Transverse colon (tissue), 4 donors: ENCODE measurements at regions not wholly inside any gene's neighbourhood (a gene's known extent, or its start where the extent isn't known, plus 50 kb on each side); places are given as distances from the start of the nearest gene placed in this dataset.
A peak's percentile ranks its signal among the peaks of the same experiment; 100 is the strongest.

Experiments
- DNase-seq: peaks from one replicate; pipeline ENCODE4 v3.0.0-alpha.2; 2019
- H3K27ac ChIP-seq, 4 donors: fragments of 200-600 bp; sonication (generic); 2 replicates each; pipeline ENCODE4 v1.5.1; 2016 to 2018; ENCODE audit warnings: inconsistent platforms in 4 of 4
- H3K27me3 ChIP-seq: fragments of 200-600 bp; sonication (generic); 2 replicates; pipeline ENCODE4 v1.5.1; 2017; ENCODE audit warnings: inconsistent platforms
- H3K36me3 ChIP-seq, 4 donors: fragments of 200-600 bp; sonication (generic); 2 replicates each; pipeline ENCODE4 v1.5.1; 2017 to 2019; ENCODE audit warnings: inconsistent platforms in 4 of 4
- H3K4me1 ChIP-seq, 4 donors: fragments of 200-600 bp; sonication (generic); 2 replicates each; pipeline ENCODE4 v1.5.1; 2017 to 2020; ENCODE audit warnings: inconsistent platforms in 4 of 4
- H3K4me3 ChIP-seq, 4 donors: fragments of 200-600 bp; sonication (generic); 1 replicate in 1 of 4; 2 replicates in 3 of 4; pipeline versions ENCODE4 v1.5.1 to v1.6.1; 2017 to 2019; ENCODE audit warnings: inconsistent platforms in 4 of 4
- H3K9me3 ChIP-seq, 2 donors: fragments of 200-600 bp; sonication (generic); 2 replicates each; pipeline ENCODE4 v1.5.1; 2017 to 2019; ENCODE audit warnings: inconsistent platforms in 2 of 2
- CTCF ChIP-seq, 5 experiments: fragments of 200-600 bp in 3 of 5; fragments of 450-650 bp in 2 of 5; sonication (generic) in 3 of 5; IDR thresholded peaks; 1 replicate in 2 of 5; 2 replicates in 3 of 5; pipeline ENCODE4 v1.5.1; 2016 to 2017; ENCODE audit warnings: antibody characterized with exemption in 5 of 5, inconsistent platforms in 3 of 5, mild to moderate bottlenecking in 2 of 5, moderate library complexity in 1 of 5
- EP300 ChIP-seq: sonication (generic); formaldehyde crosslinking; IDR thresholded peaks from one replicate; pipeline ENCODE4 v1.6.1; 2017; ENCODE audit warnings: antibody characterized with exemption, low read depth
- POLR2A ChIP-seq: fragments of 450-650 bp; IDR thresholded peaks from one replicate; pipeline ENCODE4 v1.6.1; 2016; ENCODE audit warnings: antibody characterized with exemption, mild to moderate bottlenecking, moderate library complexity
- POLR2AphosphoS5 ChIP-seq, 3 donors: sonication (generic); formaldehyde crosslinking; IDR thresholded peaks; one replicate each; pipeline ENCODE4 v1.6.1; 2016; ENCODE audit warnings: antibody characterized with exemption in 3 of 3
- WGBS, 2 donors: methylation state at CpG; one replicate each; pipeline ENCODE4 v1.1.5; 2018; ENCODE audit warnings: low coverage in 1 of 2; 5-methylcytosine and 5-hydroxymethylcytosine counted together
- in situ Hi-C, 4 donors: fragments of 200-750 bp; cut with MboI; loops; one replicate each; pipeline versions ENCODE4 v1.15.0 to v1.15.1; 2017; ENCODE audit warnings: low sequenced_read_pairs in 3 of 4, low pct_ligation_motif_present in 1 of 4, low pct_unique_long_range_greater_than_20kb in 1 of 4
- intact Hi-C: fragments of 100-400 bp; cut with DNase I; formaldehyde crosslinking; loops from one replicate; pipeline ENCODE4 v1.15.1; 2023; ENCODE audit warnings: low total_unique reads

- no peak for TF ChIP-seq POLR2AphosphoS5 (IDR thresholded peaks at IDR 0.05)
- no peak for TF ChIP-seq EP300
- TF ChIP-seq POLR2A = no peak
- TF ChIP-seq CTCF (IDR thresholded peaks at IDR 0.05) = no peak
- in situ Hi-C loops (no loop called here), intact Hi-C loops (no loop called here)
- H3K27ac ChIP-seq = no peak overlapping the region
- H3K4me3 ChIP-seq = no peak overlapping the region
- H3K9me3 ChIP-seq = no peaks in the 10 kb centered on the region
- H3K36me3 ChIP-seq = no peaks in the 10 kb centered on the region
- H3K4me1 ChIP-seq = peaks cover 0 to 9% (median 0%) of the 10 kb centered on the region in 4 donors
- DNase-seq = no peak
- H3K27me3 ChIP-seq = no peaks in the 10 kb centered on the region
These were observed 120.5 kb upstream of the BTBD3 start for GRCh38 chr20:11797156-11797555.

- peaks cover 0 to 9% (median 0%) of the 10 kb centered on the region in 4 donors for H3K4me1 ChIP-seq
- no peak for DNase-seq
- H3K9me3 ChIP-seq = no peaks in the 10 kb centered on the region
- TF ChIP-seq POLR2A = no peak
- no peak for TF ChIP-seq CTCF (IDR thresholded peaks at IDR 0.05)
- TF ChIP-seq EP300 = no peak
- no peak for TF ChIP-seq POLR2AphosphoS5 (IDR thresholded peaks at IDR 0.05)
- H3K36me3 ChIP-seq = no peaks in the 10 kb centered on the region
- no peaks in the 10 kb centered on the region for H3K27me3 ChIP-seq
- in situ Hi-C loops (no loop called here), intact Hi-C loops (no loop called here)
- no peak overlapping the region for H3K4me3 ChIP-seq
- no peak overlapping the region for H3K27ac ChIP-seq
- WGBS, 2 donors = 53 to 83% methylated on average over 1 to 2 of the region's 2 CpGs
These were observed 118.4 kb upstream of the BTBD3 start for GRCh38 chr20:11799281-11799684.

- Histone ChIP-seq H3K4me1 (peaks cover 0 to 4% (median 0%) of the 10 kb centered on the region in 4 donors), H3K27me3 (no peaks in the 10 kb centered on the region), H3K4me3 (no peak overlapping the region), H3K27ac (peak overlapping the region in 1 of 4 donors; percentile 12), H3K36me3 (no peaks in the 10 kb centered on the region), H3K9me3 (no peaks in the 10 kb centered on the region)
- WGBS, 2 donors = 41 to 45% methylated on average over 4 of the region's 4 CpGs
- in situ Hi-C loops = no loop called here
- TF ChIP-seq POLR2AphosphoS5 (IDR thresholded peaks at IDR 0.05) = no peak
- TF ChIP-seq POLR2A = no peak
- TF ChIP-seq EP300 = no peak
- TF ChIP-seq CTCF (IDR thresholded peaks at IDR 0.05) = no peak
- no peak for DNase-seq
- intact Hi-C loops = no loop called here
These were observed 110.3 kb upstream of the BTBD3 start for GRCh38 chr20:11807054-11808048.

GRCh38 chr20:11808841-11809240 is 108.9 kb upstream of the BTBD3 start:
- Histone ChIP-seq H3K27ac (no peak overlapping the region), H3K27me3 (no peaks in the 10 kb centered on the region), H3K36me3 (no peaks in the 10 kb centered on the region), H3K4me3 (no peak overlapping the region), H3K4me1 (peaks cover 0 to 4% (median 0%) of the 10 kb centered on the region in 4 donors), H3K9me3 (no peaks in the 10 kb centered on the region)
- TF ChIP-seq POLR2A (no peak), POLR2AphosphoS5 (IDR thresholded peaks at IDR 0.05) (no peak), CTCF (IDR thresholded peaks at IDR 0.05) (no peak), EP300 (no peak)
- no peak for DNase-seq
- in situ Hi-C loops (no loop called here), intact Hi-C loops (no loop called here)
- WGBS, 2 donors = 76 to 83% methylated on average over 4 to 5 of the region's 5 CpGs
